ENCODE measurements at regions not wholly inside any gene's neighbourhood (a gene's known extent, or its start where the extent isn't known, plus 50 kb on each side); places are given as distances from the start of the nearest gene placed in this dataset.

DNA sequence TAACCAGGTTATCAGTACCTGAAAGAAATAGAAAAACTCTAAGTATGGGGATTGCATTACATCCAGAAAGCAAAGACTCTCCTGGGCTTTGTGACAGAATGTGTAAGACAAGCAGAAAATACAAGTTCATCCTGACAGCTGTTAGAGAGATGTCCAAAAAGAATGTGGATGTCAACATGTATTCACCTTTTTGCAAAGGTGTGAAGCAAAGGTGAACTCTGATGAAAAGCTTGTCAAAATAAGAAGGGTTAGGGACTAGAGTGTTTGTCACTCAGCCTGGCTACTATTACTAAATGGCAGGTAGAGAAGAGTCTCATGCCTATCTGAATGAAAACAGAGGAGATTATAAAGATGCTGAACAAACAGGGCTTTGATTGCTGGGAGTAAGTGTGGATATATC lies 527.6 kb upstream of the CA10 start:
- Histone ChIP-seq H3K27ac (no peak overlapping the region), H3K36me3 (no peaks in the 10 kb centered on the region)
- TF ChIP-seq EP300 (IDR thresholded peaks at IDR 0.05) (no peak), POLR2A (IDR thresholded peaks at IDR 0.05) (no peak)
- TF ChIP-seq, protein P1, sequence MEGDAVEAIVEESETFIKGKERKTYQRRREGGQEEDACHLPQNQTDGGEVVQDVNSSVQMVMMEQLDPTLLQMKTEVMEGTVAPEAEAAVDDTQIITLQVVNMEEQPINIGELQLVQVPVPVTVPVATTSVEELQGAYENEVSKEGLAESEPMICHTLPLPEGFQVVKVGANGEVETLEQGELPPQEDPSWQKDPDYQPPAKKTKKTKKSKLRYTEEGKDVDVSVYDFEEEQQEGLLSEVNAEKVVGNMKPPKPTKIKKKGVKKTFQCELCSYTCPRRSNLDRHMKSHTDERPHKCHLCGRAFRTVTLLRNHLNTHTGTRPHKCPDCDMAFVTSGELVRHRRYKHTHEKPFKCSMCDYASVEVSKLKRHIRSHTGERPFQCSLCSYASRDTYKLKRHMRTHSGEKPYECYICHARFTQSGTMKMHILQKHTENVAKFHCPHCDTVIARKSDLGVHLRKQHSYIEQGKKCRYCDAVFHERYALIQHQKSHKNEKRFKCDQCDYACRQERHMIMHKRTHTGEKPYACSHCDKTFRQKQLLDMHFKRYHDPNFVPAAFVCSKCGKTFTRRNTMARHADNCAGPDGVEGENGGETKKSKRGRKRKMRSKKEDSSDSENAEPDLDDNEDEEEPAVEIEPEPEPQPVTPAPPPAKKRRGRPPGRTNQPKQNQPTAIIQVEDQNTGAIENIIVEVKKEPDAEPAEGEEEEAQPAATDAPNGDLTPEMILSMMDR (IDR thresholded peaks at IDR 0.05): no peak

DNA sequence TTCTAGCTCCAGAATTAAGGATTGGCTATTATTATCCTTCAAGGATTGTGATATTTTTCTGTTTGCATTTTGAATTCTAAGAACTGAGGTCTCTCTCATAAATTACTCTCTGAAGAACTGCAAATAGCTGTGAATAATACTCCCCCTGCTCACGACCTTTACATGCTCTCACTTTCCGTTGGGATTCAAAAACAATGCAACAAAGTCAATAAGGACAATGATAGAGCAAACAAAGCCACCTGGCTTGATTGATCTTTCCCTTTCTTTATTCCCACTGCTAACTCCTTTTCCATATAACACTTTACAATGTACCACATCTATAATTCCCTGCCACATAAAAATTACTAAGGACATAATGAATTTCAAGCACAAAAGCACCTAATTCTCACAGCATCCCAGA lies 523.0 kb upstream of the CA10 start:
- H3K27ac ChIP-seq: no peak overlapping the region
- peaks cover 0 to 24% (median 0%) of the 10 kb centered on the region in 4 donors for H3K9me3 ChIP-seq
- H3K36me3 ChIP-seq: no peaks in the 10 kb centered on the region
- no peaks in the 10 kb centered on the region for H3K4me1 ChIP-seq
- TF ChIP-seq EP300 (IDR thresholded peaks at IDR 0.05) (no peak), POLR2A (IDR thresholded peaks at IDR 0.05) (no peak)
- TF ChIP-seq, protein P1 (IDR thresholded peaks at IDR 0.05): no peak
- 14 to 31% methylated on average over 2 of the region's 2 CpGs for WGBS, 2 donors
- no peak overlapping the region for H3K4me3 ChIP-seq
- H3K27me3 ChIP-seq: no peaks in the 10 kb centered on the region
- no peak for DNase-seq (ENCODE audit: low spot score in 2 of 2)

More for the DNA sequence above, 527.6 kb upstream of the CA10 start:
- H3K27me3 ChIP-seq: no peaks in the 10 kb centered on the region
- DNase-seq (ENCODE audit: low spot score in 2 of 2): no peak
- H3K4me1 ChIP-seq: no peaks in the 10 kb centered on the region
- no peaks in the 10 kb centered on the region for H3K9me3 ChIP-seq
- H3K4me3 ChIP-seq: no peak overlapping the region

DNA sequence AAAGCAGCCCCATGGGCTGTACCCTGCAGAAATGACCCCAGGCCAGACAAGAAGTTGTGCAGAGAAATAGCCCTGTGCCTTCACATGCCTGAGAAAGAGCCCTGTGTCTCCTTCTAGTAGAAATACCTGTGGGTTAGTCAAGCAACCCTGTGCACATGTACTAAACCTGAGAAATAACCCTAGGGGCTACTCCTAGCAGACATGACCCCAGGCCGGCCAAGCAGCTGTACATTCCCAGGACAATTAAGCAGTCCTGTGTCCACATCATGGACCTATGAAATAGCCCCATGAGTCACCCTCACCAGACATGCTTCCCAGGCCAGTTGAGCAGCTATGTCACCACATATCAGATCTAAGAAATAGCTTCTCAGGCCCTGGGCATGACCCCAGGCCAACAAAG lies 519.7 kb upstream of the CA10 start:
- DNase-seq (ENCODE audit: low spot score in 2 of 2): no peak
- Histone ChIP-seq H3K27me3 (no peaks in the 10 kb centered on the region), H3K4me1 (no peaks in the 10 kb centered on the region), H3K9me3 (peaks cover 0 to 24% (median 0%) of the 10 kb centered on the region in 4 donors), H3K4me3 (no peak overlapping the region), H3K27ac (no peak overlapping the region), H3K36me3 (no peaks in the 10 kb centered on the region)
- WGBS, 2 donors: 89 to 90% methylated on average over 1 of the region's 1 CpG
- TF ChIP-seq, protein P1 (IDR thresholded peaks at IDR 0.05): no peak
- no peak for TF ChIP-seq POLR2A (IDR thresholded peaks at IDR 0.05)
- TF ChIP-seq EP300 (IDR thresholded peaks at IDR 0.05): no peak

DNA sequence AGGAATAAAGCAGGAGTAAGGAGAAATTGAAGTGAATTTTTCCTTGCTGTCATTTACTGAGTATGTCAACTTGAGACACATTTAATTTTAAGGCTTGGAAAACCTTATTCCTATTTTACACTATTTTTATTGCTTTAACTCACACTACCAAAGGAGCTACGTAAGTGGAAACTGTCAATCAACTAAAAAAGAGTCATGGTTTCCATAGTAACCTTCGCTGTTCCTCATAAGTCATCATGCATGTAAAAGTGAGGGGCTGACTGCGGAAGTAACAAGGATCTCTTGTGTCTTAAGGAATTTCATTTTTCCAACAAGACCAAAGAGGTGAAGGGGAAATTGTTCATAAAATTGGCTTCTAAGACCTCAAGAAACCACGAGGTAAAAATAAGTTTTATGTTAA lies 516.2 kb upstream of the CA10 start:
- no peak overlapping the region for H3K4me3 ChIP-seq
- H3K4me1 ChIP-seq: no peaks in the 10 kb centered on the region
- peaks cover 0 to 17% (median 0%) of the 10 kb centered on the region in 4 donors for H3K9me3 ChIP-seq
- no peaks in the 10 kb centered on the region for H3K27me3 ChIP-seq
- TF ChIP-seq, protein P1 (IDR thresholded peaks at IDR 0.05): no peak
- TF ChIP-seq POLR2A (IDR thresholded peaks at IDR 0.05) (no peak), EP300 (IDR thresholded peaks at IDR 0.05) (no peak)
- H3K27ac ChIP-seq: no peak overlapping the region
- DNase-seq (ENCODE audit: low spot score in 2 of 2): no peak
- no peaks in the 10 kb centered on the region for H3K36me3 ChIP-seq
- 25 to 30% methylated on average over 4 of the region's 4 CpGs for WGBS, 2 donors

DNA sequence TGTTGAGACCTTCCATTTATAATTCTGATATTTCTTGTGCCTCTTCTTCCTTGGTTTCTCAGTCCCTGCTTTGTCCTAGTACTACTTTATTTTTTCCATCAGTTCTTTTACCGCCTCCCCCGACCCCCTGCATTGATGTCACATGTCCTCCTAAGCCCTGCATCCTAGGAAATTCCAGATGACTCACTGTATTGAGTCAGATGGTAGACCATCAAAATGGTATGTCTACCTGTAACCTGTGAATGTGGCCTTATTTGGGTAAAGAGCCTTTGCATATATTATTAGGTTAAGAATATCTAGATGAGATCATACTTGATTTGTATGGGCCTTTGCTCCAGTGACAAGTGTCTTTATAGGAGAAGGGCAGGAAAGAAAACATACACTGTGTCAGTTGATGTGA lies 515.3 kb upstream of the CA10 start:
- DNase-seq (ENCODE audit: low spot score in 2 of 2): no peak
- Histone ChIP-seq H3K27ac (no peak overlapping the region), H3K36me3 (no peaks in the 10 kb centered on the region), H3K27me3 (no peaks in the 10 kb centered on the region), H3K4me3 (no peak overlapping the region), H3K9me3 (peaks cover 0 to 11% (median 0%) of the 10 kb centered on the region in 4 donors), H3K4me1 (no peaks in the 10 kb centered on the region)
- TF ChIP-seq EP300 (IDR thresholded peaks at IDR 0.05): no peak
- TF ChIP-seq, protein P1 (IDR thresholded peaks at IDR 0.05): no peak
- TF ChIP-seq POLR2A (IDR thresholded peaks at IDR 0.05): no peak
- 79 to 95% methylated on average over 2 of the region's 2 CpGs for WGBS, 2 donors

Data from tibial nerve (tissue), 4 donors.